ENCODE measurements at regions not wholly inside any gene's neighbourhood (a gene's known extent, or its start where the extent isn't known, plus 50 kb on each side); places are given as distances from the start of the nearest gene placed in this dataset.

DNA sequence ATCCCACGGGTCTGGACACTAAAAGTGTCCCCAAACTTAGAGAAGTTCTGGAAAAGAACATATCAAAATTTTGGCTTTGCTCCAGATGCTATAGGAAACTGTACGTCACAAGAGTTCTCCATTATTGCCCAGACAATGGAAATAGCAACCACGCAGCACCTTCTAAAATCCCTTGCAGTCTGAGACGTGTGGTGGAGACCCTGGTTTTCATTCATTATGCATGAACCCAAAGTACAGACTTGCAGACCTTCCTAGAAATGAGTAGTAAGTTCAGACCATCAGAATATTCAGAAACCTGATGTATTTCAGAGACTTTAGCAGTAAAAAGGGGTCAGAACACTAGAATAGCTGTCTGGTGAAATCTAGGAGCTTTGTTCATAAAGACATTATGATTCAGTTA lies 50.0 kb upstream of the BCL2L14 start:
- TF ChIP-seq CTCF (IDR thresholded peaks at IDR 0.05) (no peak), POLR2A (IDR thresholded peaks at IDR 0.05) (no peak)
